HG03039 (cell line): ENCODE measurements at regions not wholly inside any gene's neighbourhood (a gene's known extent, or its start where the extent isn't known, plus 50 kb on each side); places are given as distances from the start of the nearest gene placed in this dataset.
"Not testable (repeated sequence)": the region's sequence is repeated elsewhere in the genome, so short reads cannot be mapped to it uniquely, and the experiment has no call there.

Source experiments
- ATAC-seq: cut with Tn5 transposase; IDR thresholded peaks from one replicate; pipeline ENCODE4 v1.9.1; 2021; ENCODE audit warnings: mild to moderate bottlenecking, moderate library complexity; ENCODE audit not compliant: unreplicated experiment

GRCh38 chr1:191453487-191453886, 704.8 kb upstream of the RGS18 start:
- no peak for ATAC-seq

DNA sequence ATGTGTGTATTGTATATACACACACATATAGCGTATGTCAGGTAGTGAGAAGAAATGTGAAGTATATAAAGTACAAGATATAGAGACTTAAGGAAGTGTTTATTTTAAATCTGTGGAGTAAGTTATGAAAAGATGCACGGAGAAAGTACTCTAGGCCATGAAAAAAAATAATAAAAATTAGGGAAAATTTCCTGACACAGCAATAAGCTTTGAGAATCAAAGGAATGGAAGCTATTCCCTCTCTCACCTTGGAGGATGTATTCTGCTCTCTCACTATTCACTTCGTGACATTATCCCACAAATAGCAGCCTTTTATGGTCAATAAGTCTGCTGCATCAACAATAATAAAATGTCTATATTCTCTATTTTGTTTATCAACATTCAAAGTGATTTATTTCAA, 700.4 kb upstream of the RGS18 start:
- ATAC-seq, result no peak

- no peak for ATAC-seq
Observed at GRCh38 chr1:191460234-191460633, 698.0 kb upstream of the RGS18 start.

GRCh38 chr1:191483988-191484387, 674.3 kb upstream of the RGS18 start:
- ATAC-seq, result no peak

- no peak for ATAC-seq
Observed at GRCh38 chr1:191490303-191490702, 668.0 kb upstream of the RGS18 start.

DNA sequence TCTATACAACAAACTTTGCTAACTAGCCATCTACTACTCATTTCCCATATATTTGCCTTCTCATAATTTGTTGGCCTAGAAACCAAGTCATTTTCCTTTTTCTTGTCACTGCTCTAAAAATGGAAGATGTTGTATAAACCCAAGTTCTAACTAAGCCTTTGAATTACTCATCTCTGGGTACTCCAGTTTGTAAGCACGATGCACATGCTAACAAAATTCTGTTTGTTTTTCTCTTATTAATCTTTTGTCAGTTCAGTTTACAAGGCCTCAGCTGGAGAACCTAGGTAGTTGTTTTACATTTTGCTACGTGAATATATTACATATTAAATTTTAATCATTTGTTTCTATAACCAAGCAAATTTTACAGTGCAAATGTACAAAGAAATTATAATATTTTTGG, 663.2 kb upstream of the RGS18 start:
- ATAC-seq, result no peak

GRCh38 chr1:191498318-191498717, 659.9 kb upstream of the RGS18 start:
- no peak for ATAC-seq

DNA sequence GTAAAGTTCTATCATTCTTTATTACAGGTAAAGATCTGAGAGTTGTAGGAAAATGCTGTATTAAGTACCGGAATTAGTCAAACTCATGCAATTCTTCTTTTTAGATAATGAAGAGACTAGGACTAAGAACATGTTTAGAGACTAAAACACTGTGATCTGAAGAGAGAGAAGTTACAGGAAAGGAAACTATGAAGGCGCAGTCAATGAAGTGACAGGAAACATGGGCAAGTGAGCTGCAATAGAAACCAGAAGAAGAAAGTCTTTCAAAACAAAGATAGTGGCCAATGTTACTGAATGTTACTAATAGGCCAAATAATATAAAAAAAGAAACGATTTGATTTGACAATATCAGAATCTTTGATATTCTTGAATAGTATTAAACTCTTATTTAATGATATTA, 659.4 kb upstream of the RGS18 start:
- ATAC-seq, result no peak

GRCh38 chr1:191504999-191505398, 653.3 kb upstream of the RGS18 start:
- ATAC-seq, result no peak

DNA sequence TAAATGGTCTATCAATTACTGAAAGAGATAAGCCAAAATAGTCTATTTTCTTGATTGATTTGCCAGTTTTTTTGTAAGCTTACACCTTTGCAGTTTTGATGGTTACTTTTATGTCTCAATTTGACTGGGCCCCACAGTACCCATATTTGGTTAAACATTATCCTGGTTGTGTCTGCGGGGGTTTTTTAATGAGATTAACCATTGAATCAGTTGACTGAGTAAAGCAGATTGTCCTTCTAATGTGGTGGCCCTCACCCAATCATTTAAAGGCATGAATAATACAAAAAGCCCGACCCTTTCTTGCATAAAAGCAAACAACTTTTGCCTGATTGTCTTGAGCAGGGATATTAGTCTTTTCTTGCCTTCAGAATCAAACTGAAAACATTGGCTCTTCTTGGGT, 650.0 kb upstream of the RGS18 start:
- ATAC-seq, result no peak

DNA sequence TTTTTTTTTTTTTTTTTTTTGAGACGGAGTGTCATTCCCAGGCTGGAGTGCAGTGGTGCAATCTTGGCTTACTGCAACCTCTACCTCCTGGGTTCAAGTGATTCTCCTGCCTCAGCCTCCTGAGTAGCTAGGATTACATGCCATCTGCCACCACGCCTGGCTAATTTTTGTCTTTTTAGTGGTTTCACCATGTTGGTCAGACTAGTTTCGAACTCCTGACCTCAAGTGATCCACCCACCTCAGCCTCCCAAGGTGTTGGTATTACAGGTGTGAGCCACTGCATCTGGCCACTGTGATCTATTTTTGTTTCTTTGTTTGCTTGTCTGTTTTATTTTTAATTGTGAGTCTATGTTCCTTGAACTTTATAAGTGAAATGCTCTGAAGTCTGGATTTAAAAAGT, 646.8 kb upstream of the RGS18 start:
- not testable (repeated sequence) for ATAC-seq

GRCh38 chr1:191517826-191518225, 640.4 kb upstream of the RGS18 start:
- ATAC-seq, result no peak

DNA sequence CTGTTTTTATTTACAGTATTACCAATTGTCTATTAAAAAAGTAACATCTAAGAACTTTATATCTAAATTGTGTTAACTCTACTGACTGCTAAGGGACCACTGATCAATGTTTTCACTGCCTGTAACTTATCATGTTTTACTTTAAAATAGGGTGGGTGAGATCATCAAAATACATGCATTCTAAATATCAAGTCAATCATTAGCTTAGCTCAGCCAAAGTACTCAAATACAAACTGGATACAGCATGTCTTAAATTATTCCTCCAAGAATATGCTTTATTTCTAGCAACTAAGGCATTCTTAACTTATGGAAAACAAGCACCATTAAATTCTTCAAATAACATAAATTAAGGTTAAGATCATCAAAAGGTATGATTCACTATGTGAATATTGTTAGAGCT, 638.7 kb upstream of the RGS18 start:
- no peak for ATAC-seq

DNA sequence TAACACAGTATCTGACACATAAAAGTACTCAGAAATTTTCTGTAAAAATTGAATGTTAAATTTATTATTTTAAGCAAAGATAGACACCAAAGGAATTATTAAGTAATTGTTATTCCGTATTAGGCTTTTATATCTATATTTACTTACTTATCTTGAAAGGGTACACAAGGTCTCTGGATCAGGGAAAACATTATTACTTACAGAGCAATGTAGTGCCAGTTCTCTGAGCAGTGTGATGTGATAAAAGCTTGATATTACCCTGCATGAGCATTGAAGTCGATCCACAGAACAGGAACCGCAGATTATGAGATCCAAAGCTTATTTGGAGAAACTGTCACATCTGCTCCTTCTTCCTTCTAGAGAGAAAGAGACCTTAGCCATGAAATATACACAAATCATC, 637.9 kb upstream of the RGS18 start:
- ATAC-seq, result no peak

- not testable (repeated sequence) for ATAC-seq
Observed at GRCh38 chr1:191525944-191526343, 632.3 kb upstream of the RGS18 start.

DNA sequence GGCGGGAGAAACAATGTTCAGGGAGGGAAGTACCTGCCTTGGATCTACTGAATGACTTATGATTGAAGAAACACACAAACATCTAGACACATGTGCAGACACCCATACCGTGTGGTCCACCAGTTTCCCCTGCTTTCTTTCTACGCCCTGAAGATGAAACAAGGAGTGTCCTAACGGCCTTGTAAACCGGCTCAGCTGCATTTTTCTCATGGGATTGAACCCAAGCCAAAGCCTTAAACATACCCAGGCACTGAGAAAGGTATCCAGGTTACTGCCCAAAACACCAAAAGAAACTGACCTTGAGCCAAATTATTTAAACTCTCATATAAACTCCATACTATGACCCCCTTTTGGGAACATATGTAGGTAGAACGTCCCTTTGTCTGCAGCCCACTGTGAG, 630.0 kb upstream of the RGS18 start:
- ATAC-seq, result no peak

- ATAC-seq, result no peak
Observed at GRCh38 chr1:191530928-191531327, 627.3 kb upstream of the RGS18 start.

DNA sequence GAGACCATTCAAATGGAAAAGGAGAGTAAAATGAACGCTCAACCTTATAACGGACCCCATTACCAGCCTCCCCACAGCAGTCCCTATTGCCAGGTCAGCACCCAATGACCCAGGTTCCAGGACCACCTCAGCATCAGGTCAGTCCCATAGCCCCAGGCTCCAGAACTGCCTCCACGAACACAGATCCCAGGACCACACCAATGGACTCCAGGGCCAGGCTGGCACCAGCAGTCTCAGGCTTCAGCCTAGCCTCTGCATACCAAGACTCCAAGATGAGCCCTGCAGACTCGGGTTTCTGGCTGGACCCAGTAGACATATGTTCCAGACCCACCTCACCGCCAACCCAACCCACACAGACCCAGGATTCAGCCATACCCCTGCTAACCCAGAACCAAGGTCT, 625.0 kb upstream of the RGS18 start:
- no peak for ATAC-seq

- ATAC-seq, result no peak
Observed at GRCh38 chr1:191536791-191537429, 621.4 kb upstream of the RGS18 start.

DNA sequence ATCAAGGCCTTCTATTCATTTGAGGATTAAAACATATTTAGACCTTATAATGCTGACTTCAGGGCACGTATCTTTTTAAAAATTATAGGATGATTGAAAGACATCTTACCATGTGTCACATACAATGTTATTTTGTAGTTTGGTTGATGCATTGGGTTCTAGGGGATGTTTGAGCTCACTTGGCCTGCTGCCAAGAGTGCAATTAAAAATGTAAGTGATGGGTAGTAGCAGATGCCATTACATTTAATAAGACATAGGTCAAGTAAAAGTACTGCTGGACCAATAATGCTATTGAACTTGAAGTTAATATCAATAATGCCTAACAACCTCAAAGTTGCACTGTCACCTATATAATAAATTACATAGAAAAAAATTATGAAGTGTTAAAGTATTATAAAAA, 616.5 kb upstream of the RGS18 start:
- no peak for ATAC-seq

DNA sequence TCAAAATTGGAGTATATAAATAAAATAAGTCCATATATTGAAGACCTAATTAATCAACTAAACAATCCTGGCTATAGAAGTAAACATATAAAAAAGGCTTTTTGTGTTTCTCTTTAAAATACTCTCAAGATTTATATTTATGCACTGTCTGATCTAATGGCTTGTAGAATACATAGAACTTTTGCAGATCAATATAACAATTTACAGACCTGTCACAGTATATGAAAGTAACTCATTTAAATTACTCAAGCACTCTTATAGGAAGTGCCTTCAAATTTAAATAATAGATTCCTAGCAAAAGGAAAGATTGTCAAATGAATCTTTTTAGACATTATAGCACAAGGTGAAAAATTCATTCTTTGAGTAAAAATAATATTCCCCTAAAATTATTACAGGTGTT, 615.8 kb upstream of the RGS18 start:
- ATAC-seq, result no peak

DNA sequence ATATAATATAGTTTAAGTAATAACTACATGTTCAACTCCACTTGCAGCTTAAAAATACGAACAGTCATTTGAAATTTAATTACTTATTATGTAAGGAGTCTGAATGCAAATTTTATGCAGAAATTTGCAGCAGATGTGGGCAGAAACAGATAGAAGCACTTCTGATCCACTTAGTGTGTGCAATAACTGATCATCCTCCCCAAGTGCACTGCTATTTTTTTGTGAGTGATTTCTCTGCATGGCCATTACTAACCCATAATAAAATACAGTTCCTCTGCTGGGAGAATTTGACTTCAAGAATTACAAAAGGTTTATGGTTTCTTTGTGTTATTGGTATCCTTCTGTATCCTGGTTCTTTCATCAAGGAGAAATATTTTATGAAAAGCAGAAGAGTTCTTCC, 611.5 kb upstream of the RGS18 start:
- ATAC-seq, result no peak

- ATAC-seq, result no peak
Observed at GRCh38 chr1:191551019-191551418, 607.2 kb upstream of the RGS18 start.

GRCh38 chr1:191558379-191558778, 599.9 kb upstream of the RGS18 start:
- ATAC-seq, result no peak
